ENCODE measurements at regions not wholly inside any gene's neighbourhood (a gene's known extent, or its start where the extent isn't known, plus 50 kb on each side); places are given as distances from the start of the nearest gene placed in this dataset.

GRCh38 chr2:3041841-3042600, 335.6 kb downstream of the EIPR1 start:
- H3K9ac ChIP-seq (ENCODE audit: insufficient read length, low read depth), result no peak overlapping the region
- no peaks in the 10 kb centered on the region for H3K4me1 ChIP-seq (ENCODE audit: insufficient read depth, insufficient read length)
- DNase-seq (ENCODE audit: low read depth, low spot score), result no peak
- no peak overlapping the region for H3K4me3 ChIP-seq (ENCODE audit: insufficient read length, low read depth)
- no peaks in the 10 kb centered on the region for H3K27me3 ChIP-seq (ENCODE audit: insufficient read depth, insufficient read length)
- no peaks in the 10 kb centered on the region for H3K36me3 ChIP-seq (ENCODE audit: insufficient read depth, insufficient read length, low read length)
- peaks cover 8% of the 10 kb centered on the region; the same call in 1 of the 2 replicates for H3K9me3 ChIP-seq (ENCODE audit: insufficient read depth, low read length)
- TF ChIP-seq ZNF274 (IDR thresholded peaks at IDR 0.05; ENCODE audit: low read depth, low read length), result no peak
- no peak for TF ChIP-seq SUZ12 (IDR thresholded peaks at IDR 0.05; ENCODE audit: extremely low read depth, insufficient read depth, insufficient read length)

GRCh38 chr2:3041246-3041645, 336.4 kb downstream of the EIPR1 start:
- Histone ChIP-seq H3K4me3 (ENCODE audit: insufficient read length, low read depth) (no peak overlapping the region), H3K27me3 (ENCODE audit: insufficient read depth, insufficient read length) (no peaks in the 10 kb centered on the region), H3K9me3 (ENCODE audit: insufficient read depth, low read length) (peaks cover 8% of the 10 kb centered on the region; the same call in 1 of the 2 replicates), H3K4me1 (ENCODE audit: insufficient read depth, insufficient read length) (no peaks in the 10 kb centered on the region), H3K9ac (ENCODE audit: insufficient read length, low read depth) (no peak overlapping the region), H3K36me3 (ENCODE audit: insufficient read depth, insufficient read length, low read length) (no peaks in the 10 kb centered on the region)
- TF ChIP-seq SUZ12 (IDR thresholded peaks at IDR 0.05; ENCODE audit: extremely low read depth, insufficient read depth, insufficient read length) (no peak), YY1 (IDR thresholded peaks at IDR 0.05; ENCODE audit: insufficient read depth, insufficient read length) (no peak), ZNF274 (IDR thresholded peaks at IDR 0.05; ENCODE audit: low read depth, low read length) (no peak)
- DNase-seq (ENCODE audit: low read depth, low spot score), result no peak

GRCh38 chr2:3040496-3041140, 337.0 kb downstream of the EIPR1 start:
- Histone ChIP-seq H3K4me1 (ENCODE audit: insufficient read depth, insufficient read length) (no peaks in the 10 kb centered on the region), H3K9me3 (ENCODE audit: insufficient read depth, low read length) (peaks cover 4% of the 10 kb centered on the region; the same call in 1 of the 2 replicates), H3K36me3 (ENCODE audit: insufficient read depth, insufficient read length, low read length) (no peaks in the 10 kb centered on the region), H3K27me3 (ENCODE audit: insufficient read depth, insufficient read length) (no peaks in the 10 kb centered on the region), H3K9ac (ENCODE audit: insufficient read length, low read depth) (no peak overlapping the region), H3K4me3 (ENCODE audit: insufficient read length, low read depth) (no peak overlapping the region)
- TF ChIP-seq ZNF274 (IDR thresholded peaks at IDR 0.05; ENCODE audit: low read depth, low read length) (no peak), YY1 (IDR thresholded peaks at IDR 0.05; ENCODE audit: insufficient read depth, insufficient read length) (no peak), SUZ12 (IDR thresholded peaks at IDR 0.05; ENCODE audit: extremely low read depth, insufficient read depth, insufficient read length) (no peak)
- no peak for DNase-seq (ENCODE audit: low read depth, low spot score)

GRCh38 chr2:3040066-3040428, 337.6 kb downstream of the EIPR1 start:
- no peak for TF ChIP-seq YY1 (IDR thresholded peaks at IDR 0.05; ENCODE audit: insufficient read depth, insufficient read length)
- TF ChIP-seq SUZ12 (IDR thresholded peaks at IDR 0.05; ENCODE audit: extremely low read depth, insufficient read depth, insufficient read length), result no peak
- no peak for TF ChIP-seq ZNF274 (IDR thresholded peaks at IDR 0.05; ENCODE audit: low read depth, low read length)
- Histone ChIP-seq H3K36me3 (ENCODE audit: insufficient read depth, insufficient read length, low read length) (no peaks in the 10 kb centered on the region), H3K4me1 (ENCODE audit: insufficient read depth, insufficient read length) (no peaks in the 10 kb centered on the region), H3K27me3 (ENCODE audit: insufficient read depth, insufficient read length) (no peaks in the 10 kb centered on the region), H3K9ac (ENCODE audit: insufficient read length, low read depth) (no peak overlapping the region), H3K4me3 (ENCODE audit: insufficient read length, low read depth) (no peak overlapping the region), H3K9me3 (ENCODE audit: insufficient read depth, low read length) (no peaks in the 10 kb centered on the region)
- no peak for DNase-seq (ENCODE audit: low read depth, low spot score)

GRCh38 chr2:3039188-3040065, 338.2 kb downstream of the EIPR1 start:
- Histone ChIP-seq H3K27me3 (ENCODE audit: insufficient read depth, insufficient read length) (no peaks in the 10 kb centered on the region), H3K9ac (ENCODE audit: insufficient read length, low read depth) (no peak overlapping the region), H3K9me3 (ENCODE audit: insufficient read depth, low read length) (no peaks in the 10 kb centered on the region), H3K4me1 (ENCODE audit: insufficient read depth, insufficient read length) (no peaks in the 10 kb centered on the region), H3K4me3 (ENCODE audit: insufficient read length, low read depth) (no peak overlapping the region), H3K36me3 (ENCODE audit: insufficient read depth, insufficient read length, low read length) (no peaks in the 10 kb centered on the region)
- DNase-seq (ENCODE audit: low read depth, low spot score), result no peak
- TF ChIP-seq ZNF274 (IDR thresholded peaks at IDR 0.05; ENCODE audit: low read depth, low read length), result no peak
- TF ChIP-seq SUZ12 (IDR thresholded peaks at IDR 0.05; ENCODE audit: extremely low read depth, insufficient read depth, insufficient read length), result no peak
- no peak for TF ChIP-seq YY1 (IDR thresholded peaks at IDR 0.05; ENCODE audit: insufficient read depth, insufficient read length)

GRCh38 chr2:3038636-3039035, 339.0 kb downstream of the EIPR1 start:
- no peak for TF ChIP-seq ZNF274 (IDR thresholded peaks at IDR 0.05; ENCODE audit: low read depth, low read length)
- TF ChIP-seq SUZ12 (IDR thresholded peaks at IDR 0.05; ENCODE audit: extremely low read depth, insufficient read depth, insufficient read length), result no peak
- no peak for TF ChIP-seq YY1 (IDR thresholded peaks at IDR 0.05; ENCODE audit: insufficient read depth, insufficient read length)
- no peak for DNase-seq (ENCODE audit: low read depth, low spot score)
- no peak overlapping the region for H3K4me3 ChIP-seq (ENCODE audit: insufficient read length, low read depth)
- no peaks in the 10 kb centered on the region for H3K4me1 ChIP-seq (ENCODE audit: insufficient read depth, insufficient read length)
- no peaks in the 10 kb centered on the region for H3K36me3 ChIP-seq (ENCODE audit: insufficient read depth, insufficient read length, low read length)
- no peaks in the 10 kb centered on the region for H3K27me3 ChIP-seq (ENCODE audit: insufficient read depth, insufficient read length)
- H3K9ac ChIP-seq (ENCODE audit: insufficient read length, low read depth), result no peak overlapping the region
- H3K9me3 ChIP-seq (ENCODE audit: insufficient read depth, low read length), result no peaks in the 10 kb centered on the region

All from NT2/D1 (cell line).